Esophagus squamous epithelium (tissue), 5 donors: ENCODE measurements at regions not wholly inside any gene's neighbourhood (a gene's known extent, or its start where the extent isn't known, plus 50 kb on each side); places are given as distances from the start of the nearest gene placed in this dataset.

Experiments
- DNase-seq: peaks from one replicate; lab custom pipeline; 2025; lab: John Stamatoyannopoulos, UW
- H3K27ac ChIP-seq, 4 donors: fragments of 200-600 bp; sonication (generic); one replicate each; pipeline ENCODE4 v1.5.1; 2016 to 2019; ENCODE audit warnings: mild to moderate bottlenecking in 1 of 4
- H3K27me3 ChIP-seq, 4 donors: fragments of 200-600 bp; sonication (generic); 1 replicate in 3 of 4; 2 replicates in 1 of 4; pipeline versions ENCODE4 v1.5.1 to v1.6.0; 2017 to 2021; ENCODE audit warnings: antibody characterized with exemption in 1 of 4
- H3K36me3 ChIP-seq, 3 donors: fragments of 200-600 bp; sonication (generic); one replicate each; pipeline ENCODE4 v1.5.1; 2016 to 2019
- H3K4me1 ChIP-seq, 3 donors: fragments of 200-600 bp; sonication (generic); one replicate each; pipeline ENCODE4 v1.5.1; 2017 to 2019
- H3K4me3 ChIP-seq, 4 donors: fragments of 200-600 bp; sonication (generic); 1 replicate in 3 of 4; 2 replicates in 1 of 4; pipeline ENCODE4 v1.5.1; 2016 to 2019; ENCODE audit warnings: mild to moderate bottlenecking in 2 of 4, moderate library complexity in 1 of 4
- H3K9me3 ChIP-seq, 3 donors: fragments of 200-600 bp; sonication (generic); one replicate each; pipeline ENCODE4 v1.5.1; 2016 to 2019
- POLR2A ChIP-seq, 4 donors: fragments of 450-650 bp; IDR thresholded peaks; one replicate each; pipeline ENCODE4 v1.6.1; 2017; ENCODE audit warnings: antibody characterized with exemption in 4 of 4, mild to moderate bottlenecking in 4 of 4, moderate library complexity in 3 of 4
- WGBS, 2 donors: methylation state at CpG; one replicate each; pipeline ENCODE4 v1.1.5; 2018; 5-methylcytosine and 5-hydroxymethylcytosine counted together
- intact Hi-C: fragments of 100-400 bp; cut with DNase I; formaldehyde crosslinking; loops from one replicate; pipeline ENCODE4 v1.15.0; 2022
- TF ChIP-seq, protein P1 (sequence below), 6 experiments: fragments of 450-650 bp in 4 of 6; fragments of 200-600 bp in 2 of 6; sonication (generic) in 2 of 6; IDR thresholded peaks; one replicate each; pipeline ENCODE4 v1.5.1; 2016 to 2019; ENCODE audit warnings: antibody characterized with exemption in 6 of 6, mild to moderate bottlenecking in 4 of 6, moderate library complexity in 4 of 6
- donor health status: DM: yes; HTN: yes; CAD: no.

DNA sequence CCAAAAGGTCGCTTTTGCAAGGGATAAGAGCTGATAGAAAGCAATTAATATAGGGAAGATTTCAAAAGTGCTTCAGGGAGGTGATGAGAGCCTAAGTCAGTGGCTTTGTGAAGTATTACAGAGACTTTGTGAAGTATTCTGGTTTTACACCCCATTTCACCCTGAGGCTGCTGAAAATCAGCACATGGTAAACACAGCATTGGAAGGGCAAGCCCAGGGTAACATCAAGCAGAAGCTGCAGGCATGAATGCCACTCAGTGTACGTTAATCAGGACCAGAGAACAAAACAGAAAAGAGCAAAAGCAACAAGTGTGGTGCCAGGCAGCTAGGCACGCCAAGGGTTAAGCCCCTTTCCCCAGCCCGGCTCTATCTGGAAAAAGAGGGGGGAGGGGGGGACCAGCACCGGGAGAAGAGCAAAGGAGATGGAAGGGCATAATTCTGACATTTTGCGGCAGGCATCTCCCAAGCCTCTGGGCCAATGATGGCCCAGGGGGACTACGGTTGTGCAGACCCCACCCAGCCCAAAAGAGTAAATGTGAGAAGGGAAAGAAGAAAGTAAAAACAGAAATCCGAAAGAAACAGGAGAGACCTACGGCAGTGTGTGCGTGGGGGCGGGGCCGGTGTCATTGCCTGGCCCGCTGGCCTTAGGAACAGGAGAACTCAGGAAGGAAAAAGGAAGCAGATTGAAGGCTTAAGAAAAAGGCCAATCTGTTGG lies 58.9 kb downstream of the DHRS2 start:
- 2 to 8% methylated on average over 13 of the region's 13 CpGs for WGBS, 2 donors
- peaks cover 0 to 44% (median 0%) of the 10 kb centered on the region in 4 donors for H3K27me3 ChIP-seq
- peaks cover 0 to 4% (median 0%) of the 10 kb centered on the region in 3 donors for H3K9me3 ChIP-seq
- intact Hi-C loops: no loop called here
- no peak overlapping the region for H3K27ac ChIP-seq
- no peak for TF ChIP-seq POLR2A (IDR thresholded peaks at IDR 0.05)
- TF ChIP-seq, protein P1, sequence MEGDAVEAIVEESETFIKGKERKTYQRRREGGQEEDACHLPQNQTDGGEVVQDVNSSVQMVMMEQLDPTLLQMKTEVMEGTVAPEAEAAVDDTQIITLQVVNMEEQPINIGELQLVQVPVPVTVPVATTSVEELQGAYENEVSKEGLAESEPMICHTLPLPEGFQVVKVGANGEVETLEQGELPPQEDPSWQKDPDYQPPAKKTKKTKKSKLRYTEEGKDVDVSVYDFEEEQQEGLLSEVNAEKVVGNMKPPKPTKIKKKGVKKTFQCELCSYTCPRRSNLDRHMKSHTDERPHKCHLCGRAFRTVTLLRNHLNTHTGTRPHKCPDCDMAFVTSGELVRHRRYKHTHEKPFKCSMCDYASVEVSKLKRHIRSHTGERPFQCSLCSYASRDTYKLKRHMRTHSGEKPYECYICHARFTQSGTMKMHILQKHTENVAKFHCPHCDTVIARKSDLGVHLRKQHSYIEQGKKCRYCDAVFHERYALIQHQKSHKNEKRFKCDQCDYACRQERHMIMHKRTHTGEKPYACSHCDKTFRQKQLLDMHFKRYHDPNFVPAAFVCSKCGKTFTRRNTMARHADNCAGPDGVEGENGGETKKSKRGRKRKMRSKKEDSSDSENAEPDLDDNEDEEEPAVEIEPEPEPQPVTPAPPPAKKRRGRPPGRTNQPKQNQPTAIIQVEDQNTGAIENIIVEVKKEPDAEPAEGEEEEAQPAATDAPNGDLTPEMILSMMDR (IDR thresholded peaks at IDR 0.05): no peak
- H3K36me3 ChIP-seq: no peaks in the 10 kb centered on the region
- H3K4me1 ChIP-seq: peaks cover 9 to 26% (median 14%) of the 10 kb centered on the region in 3 donors
- no peak for DNase-seq
- H3K4me3 ChIP-seq: peak overlapping the region; percentile 8 to 57 (median 25)

DNA sequence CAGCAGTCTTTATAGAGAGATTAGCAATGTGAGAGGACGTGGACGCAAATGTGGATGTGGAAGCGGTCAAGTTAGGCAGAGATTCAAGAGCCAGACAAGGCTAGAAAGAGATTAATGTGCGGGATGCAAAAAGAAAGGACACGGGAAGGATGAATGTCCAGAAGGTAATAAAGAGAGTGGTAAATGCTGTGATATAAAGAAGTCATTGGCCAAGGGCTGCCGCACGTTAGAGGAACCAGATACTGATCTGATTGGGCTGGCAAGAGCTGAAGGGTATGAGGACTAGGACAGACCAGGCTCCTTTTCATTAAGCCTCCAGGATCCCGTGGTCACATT lies 59.5 kb downstream of the DHRS2 start:
- Histone ChIP-seq H3K27me3 (peaks cover 0 to 44% (median 0%) of the 10 kb centered on the region in 4 donors), H3K36me3 (no peaks in the 10 kb centered on the region), H3K4me1 (peaks cover 9 to 26% (median 14%) of the 10 kb centered on the region in 3 donors), H3K27ac (no peak overlapping the region), H3K9me3 (no peaks in the 10 kb centered on the region), H3K4me3 (peak overlapping the region in 3 of 4 donors; percentile 16 to 57 (median 34))
- 16 to 21% methylated on average over 8 of the region's 8 CpGs for WGBS, 2 donors
- TF ChIP-seq, protein P1 (IDR thresholded peaks at IDR 0.05): no peak
- no peak for TF ChIP-seq POLR2A (IDR thresholded peaks at IDR 0.05)
- intact Hi-C loops: no loop called here
- no peak for DNase-seq

DNA sequence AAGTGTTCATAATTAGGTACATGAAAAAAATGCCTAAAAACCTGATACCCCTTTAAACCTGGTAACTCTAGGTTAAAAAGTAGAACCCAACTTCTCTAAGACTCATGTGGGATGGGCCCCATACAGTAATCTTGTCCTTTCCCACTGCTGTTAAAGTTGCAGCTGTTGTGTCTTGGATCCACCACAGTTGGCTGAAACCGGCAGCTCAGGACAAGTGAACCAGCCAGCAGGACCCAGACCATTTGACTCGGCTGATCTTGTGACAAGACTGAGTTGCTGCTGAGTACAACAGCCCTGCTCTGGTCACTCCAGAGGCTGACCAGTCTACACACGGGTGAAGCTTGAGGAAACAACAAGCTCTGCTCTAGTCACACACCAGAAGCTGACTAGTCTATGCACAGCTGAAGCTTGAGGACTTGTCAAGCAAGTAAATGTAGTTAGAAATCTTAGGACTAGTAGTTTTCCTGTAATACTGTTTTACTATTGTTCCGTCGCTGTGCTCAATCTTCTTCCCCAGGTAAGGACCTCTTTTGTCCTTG lies 60.6 kb downstream of the DHRS2 start:
- H3K27ac ChIP-seq: no peak overlapping the region
- H3K4me1 ChIP-seq: peaks cover 9 to 26% (median 14%) of the 10 kb centered on the region in 3 donors
- H3K4me3 ChIP-seq: no peak overlapping the region
- H3K27me3 ChIP-seq: peaks cover 0 to 50% (median 0%) of the 10 kb centered on the region in 4 donors
- no peak for DNase-seq
- 87 to 91% methylated on average over 5 of the region's 5 CpGs for WGBS, 2 donors
- no peaks in the 10 kb centered on the region for H3K9me3 ChIP-seq
- no peaks in the 10 kb centered on the region for H3K36me3 ChIP-seq
- TF ChIP-seq, protein P1 (IDR thresholded peaks at IDR 0.05): no peak
- no peak for TF ChIP-seq POLR2A (IDR thresholded peaks at IDR 0.05)
- intact Hi-C loops: no loop called here

- no peaks in the 10 kb centered on the region for H3K36me3 ChIP-seq
- peaks cover 0 to 48% (median 0%) of the 10 kb centered on the region in 4 donors for H3K27me3 ChIP-seq
- peaks cover 9 to 26% (median 14%) of the 10 kb centered on the region in 3 donors for H3K4me1 ChIP-seq
- H3K4me3 ChIP-seq: no peak overlapping the region
- DNase-seq: no peak
- WGBS, 2 donors: 75 to 77% methylated on average over 4 of the region's 4 CpGs
- intact Hi-C loops: no loop called here
- H3K9me3 ChIP-seq: no peaks in the 10 kb centered on the region
- no peak overlapping the region for H3K27ac ChIP-seq
- TF ChIP-seq, protein P1 (IDR thresholded peaks at IDR 0.05): no peak
- TF ChIP-seq POLR2A (IDR thresholded peaks at IDR 0.05): no peak
Observed at GRCh38 chr14:23697680-23698079, 61.5 kb downstream of the DHRS2 start.

- Histone ChIP-seq H3K4me3 (no peak overlapping the region), H3K9me3 (peaks cover 0 to 12% (median 10%) of the 10 kb centered on the region in 3 donors), H3K27ac (no peak overlapping the region), H3K4me1 (no peaks in the 10 kb centered on the region), H3K36me3 (no peaks in the 10 kb centered on the region), H3K27me3 (peaks cover 0 to 22% (median 0%) of the 10 kb centered on the region in 4 donors)
- intact Hi-C loops: no loop called here
- no peak for DNase-seq
- WGBS, 2 donors: 36 to 52% methylated on average over 2 of the region's 2 CpGs
- TF ChIP-seq POLR2A (IDR thresholded peaks at IDR 0.05): no peak
- TF ChIP-seq, protein P1 (IDR thresholded peaks at IDR 0.05): no peak
Observed at GRCh38 chr14:23702656-23703426, 66.7 kb downstream of the DHRS2 start.
